Smooth muscle cell (in vitro differentiated cells): ENCODE measurements at regions not wholly inside any gene's neighbourhood (a gene's known extent, or its start where the extent isn't known, plus 50 kb on each side); places are given as distances from the start of the nearest gene placed in this dataset.

Experiments
- DNase-seq: peaks from one replicate; lab custom pipeline; 2025; ENCODE audit not compliant: unreplicated experiment; lab: John Stamatoyannopoulos, UW
- H2AFZ ChIP-seq: fragments of 200-600 bp; sonication (generic); 2 replicates; pipeline ENCODE4 v1.6.0; 2016; ENCODE audit warnings: antibody characterized with exemption, low read depth, mild to moderate bottlenecking
- H3F3A ChIP-seq: fragments of 200-600 bp; sonication (generic); 2 replicates; pipeline ENCODE4 v1.6.0; 2017; ENCODE audit warnings: antibody characterized with exemption, low read depth
- H3K27ac ChIP-seq: fragments of 200-600 bp; sonication (generic); 2 replicates; pipeline ENCODE4 v1.5.1; 2016; ENCODE audit warnings: low read depth, mild to moderate bottlenecking
- H3K27me3 ChIP-seq: fragments of 200-600 bp; sonication (generic); 2 replicates; pipeline ENCODE4 v1.6.1; 2016; ENCODE audit warnings: low read depth, mild to moderate bottlenecking
- H3K36me3 ChIP-seq: fragments of 200-600 bp; sonication (generic); 2 replicates; pipeline ENCODE4 v1.5.1; 2016; ENCODE audit warnings: low read depth
- H3K4me1 ChIP-seq: fragments of 200-600 bp; sonication (generic); 2 replicates; pipeline ENCODE4 v1.5.1; 2016; ENCODE audit warnings: low read depth
- H3K4me2 ChIP-seq: fragments of 200-600 bp; sonication (generic); 2 replicates; pipeline ENCODE4 v1.6.0; 2016; ENCODE audit warnings: mild to moderate bottlenecking
- H3K4me3 ChIP-seq: fragments of 200-600 bp; sonication (generic); 2 replicates; pipeline ENCODE4 v1.5.1; 2016; ENCODE audit warnings: mild to moderate bottlenecking
- H3K79me2 ChIP-seq: fragments of 200-600 bp; sonication (generic); 2 replicates; pipeline ENCODE4 v1.6.0; 2016; ENCODE audit warnings: low read depth, mild to moderate bottlenecking
- H3K9ac ChIP-seq: fragments of 200-600 bp; sonication (generic); 2 replicates; pipeline ENCODE4 v1.6.0; 2016; ENCODE audit warnings: low read depth
- H3K9me3 ChIP-seq: fragments of 200-600 bp; sonication (generic); replicated peaks from 2 replicates; pipeline ENCODE4 v1.5.1; 2016; ENCODE audit warnings: low read depth
- H4K20me1 ChIP-seq: fragments of 200-600 bp; sonication (generic); 2 replicates; pipeline ENCODE4 v1.6.0; 2016; ENCODE audit warnings: low read depth
- CTCF ChIP-seq: fragments of 200-600 bp; sonication (generic); IDR thresholded peaks from 2 replicates; pipeline ENCODE4 v1.5.1; 2017; ENCODE audit warnings: borderline replicate concordance, mild to moderate bottlenecking, antibody characterized with exemption; ENCODE audit not compliant: insufficient read depth, poor library complexity, severe bottlenecking
- WGBS: methylation state at CpG from one replicate; pipeline ENCODE4 v1.1.7; 2016; ENCODE audit warnings: low lambda C conversion rate; 5-methylcytosine and 5-hydroxymethylcytosine counted together

- Histone ChIP-seq H3K79me2 (no peaks in the 10 kb centered on the region), H4K20me1 (no peaks in the 10 kb centered on the region), H3K9me3 (no peaks in the 10 kb centered on the region), H2AFZ (no peak overlapping the region), H3K36me3 (no peaks in the 10 kb centered on the region), H3K4me2 (no peak overlapping the region), H3K27me3 (no peaks in the 10 kb centered on the region), H3K4me3 (no peak overlapping the region), H3K9ac (no peak overlapping the region), H3K27ac (no peak overlapping the region), H3K4me1 (no peaks in the 10 kb centered on the region), H3F3A (no peaks in the 10 kb centered on the region)
- no peak for DNase-seq
- TF ChIP-seq CTCF: no peak
These were observed 75.9 kb upstream of the GNG2 start for GRCh38 chr14:51784466-51784865.

GRCh38 chr14:51786227-51786626, 74.2 kb upstream of the GNG2 start:
- Histone ChIP-seq H4K20me1 (no peaks in the 10 kb centered on the region), H3K9ac (no peak overlapping the region), H3F3A (no peaks in the 10 kb centered on the region), H3K79me2 (no peaks in the 10 kb centered on the region), H3K9me3 (no peaks in the 10 kb centered on the region), H3K36me3 (no peaks in the 10 kb centered on the region), H2AFZ (no peak overlapping the region), H3K4me3 (no peak overlapping the region), H3K4me2 (no peak overlapping the region), H3K27ac (no peak overlapping the region), H3K27me3 (no peaks in the 10 kb centered on the region), H3K4me1 (no peaks in the 10 kb centered on the region)
- TF ChIP-seq CTCF: no peak
- no peak for DNase-seq
- 87% methylated on average over 3 of the region's 3 CpGs for WGBS

GRCh38 chr14:51787352-51787751, 73.1 kb upstream of the GNG2 start:
- H3K36me3 ChIP-seq: no peaks in the 10 kb centered on the region
- no peak overlapping the region for H3K4me3 ChIP-seq
- H2AFZ ChIP-seq: no peak overlapping the region
- no peaks in the 10 kb centered on the region for H3K4me1 ChIP-seq
- no peak overlapping the region for H3K4me2 ChIP-seq
- TF ChIP-seq CTCF: no peak
- no peak for DNase-seq
- no peaks in the 10 kb centered on the region for H4K20me1 ChIP-seq
- no peaks in the 10 kb centered on the region for H3F3A ChIP-seq
- WGBS: 85% methylated on average over 4 of the region's 4 CpGs
- no peaks in the 10 kb centered on the region for H3K79me2 ChIP-seq
- no peak overlapping the region for H3K9ac ChIP-seq
- H3K27ac ChIP-seq: no peak overlapping the region
- H3K9me3 ChIP-seq: no peaks in the 10 kb centered on the region
- H3K27me3 ChIP-seq: no peaks in the 10 kb centered on the region

GRCh38 chr14:51789114-51789513, 71.3 kb upstream of the GNG2 start:
- Histone ChIP-seq H3K79me2 (no peaks in the 10 kb centered on the region), H3F3A (no peaks in the 10 kb centered on the region), H3K9ac (no peak overlapping the region), H3K27ac (no peak overlapping the region), H3K27me3 (no peaks in the 10 kb centered on the region), H4K20me1 (no peaks in the 10 kb centered on the region), H2AFZ (no peak overlapping the region), H3K4me1 (no peaks in the 10 kb centered on the region), H3K4me3 (no peak overlapping the region), H3K36me3 (no peaks in the 10 kb centered on the region), H3K9me3 (no peaks in the 10 kb centered on the region), H3K4me2 (no peak overlapping the region)
- no peak for DNase-seq
- no peak for TF ChIP-seq CTCF
- WGBS: 93% methylated on average over 3 of the region's 3 CpGs
